Neural progenitor cell (in vitro differentiated cells): ENCODE measurements at regions not wholly inside any gene's neighbourhood (a gene's known extent, or its start where the extent isn't known, plus 50 kb on each side); places are given as distances from the start of the nearest gene placed in this dataset.

Experiments
- EZH2 ChIP-seq: fragments of 200-600 bp; sonication (generic); IDR thresholded peaks from 2 replicates; pipeline ENCODE4 v1.6.1; 2017; ENCODE audit warnings: antibody characterized with exemption, mild to moderate bottlenecking, moderate library complexity
- EZH2phosphoT487 ChIP-seq: fragments of 200-600 bp; sonication (generic); IDR thresholded peaks from 2 replicates; pipeline ENCODE4 v1.6.1; 2017; ENCODE audit warnings: antibody characterized with exemption
- TF ChIP-seq, protein P1 (sequence below): fragments of 200-600 bp; sonication (generic); IDR thresholded peaks from 2 replicates; pipeline ENCODE4 v1.5.1; 2017; ENCODE audit warnings: antibody characterized with exemption, mild to moderate bottlenecking

DNA sequence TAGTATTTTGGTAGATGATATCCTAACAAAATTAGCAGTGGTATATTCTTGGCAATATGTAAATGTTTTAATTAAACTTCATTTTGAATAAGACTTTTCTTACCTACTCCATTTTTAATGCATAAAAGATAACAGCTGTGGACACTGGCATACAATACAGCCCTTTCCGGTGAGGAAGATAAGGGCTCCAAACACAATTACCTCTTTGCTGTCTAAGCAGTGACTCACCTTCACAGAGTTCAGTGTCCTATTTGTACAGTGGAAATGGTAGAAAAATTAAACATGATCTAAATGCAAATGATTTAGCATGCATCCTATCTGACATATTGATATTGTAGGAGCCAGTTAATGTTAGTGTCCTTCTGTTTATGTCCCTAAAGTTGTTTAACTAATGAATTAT is 969.4 kb downstream of the PLOD2 start:
- no peak for TF ChIP-seq EZH2
- TF ChIP-seq, protein P1, sequence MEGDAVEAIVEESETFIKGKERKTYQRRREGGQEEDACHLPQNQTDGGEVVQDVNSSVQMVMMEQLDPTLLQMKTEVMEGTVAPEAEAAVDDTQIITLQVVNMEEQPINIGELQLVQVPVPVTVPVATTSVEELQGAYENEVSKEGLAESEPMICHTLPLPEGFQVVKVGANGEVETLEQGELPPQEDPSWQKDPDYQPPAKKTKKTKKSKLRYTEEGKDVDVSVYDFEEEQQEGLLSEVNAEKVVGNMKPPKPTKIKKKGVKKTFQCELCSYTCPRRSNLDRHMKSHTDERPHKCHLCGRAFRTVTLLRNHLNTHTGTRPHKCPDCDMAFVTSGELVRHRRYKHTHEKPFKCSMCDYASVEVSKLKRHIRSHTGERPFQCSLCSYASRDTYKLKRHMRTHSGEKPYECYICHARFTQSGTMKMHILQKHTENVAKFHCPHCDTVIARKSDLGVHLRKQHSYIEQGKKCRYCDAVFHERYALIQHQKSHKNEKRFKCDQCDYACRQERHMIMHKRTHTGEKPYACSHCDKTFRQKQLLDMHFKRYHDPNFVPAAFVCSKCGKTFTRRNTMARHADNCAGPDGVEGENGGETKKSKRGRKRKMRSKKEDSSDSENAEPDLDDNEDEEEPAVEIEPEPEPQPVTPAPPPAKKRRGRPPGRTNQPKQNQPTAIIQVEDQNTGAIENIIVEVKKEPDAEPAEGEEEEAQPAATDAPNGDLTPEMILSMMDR, result no peak
- no peak for TF ChIP-seq EZH2phosphoT487
